ENCODE measurements at regions not wholly inside any gene's neighbourhood (a gene's known extent, or its start where the extent isn't known, plus 50 kb on each side); places are given as distances from the start of the nearest gene placed in this dataset.

DNA sequence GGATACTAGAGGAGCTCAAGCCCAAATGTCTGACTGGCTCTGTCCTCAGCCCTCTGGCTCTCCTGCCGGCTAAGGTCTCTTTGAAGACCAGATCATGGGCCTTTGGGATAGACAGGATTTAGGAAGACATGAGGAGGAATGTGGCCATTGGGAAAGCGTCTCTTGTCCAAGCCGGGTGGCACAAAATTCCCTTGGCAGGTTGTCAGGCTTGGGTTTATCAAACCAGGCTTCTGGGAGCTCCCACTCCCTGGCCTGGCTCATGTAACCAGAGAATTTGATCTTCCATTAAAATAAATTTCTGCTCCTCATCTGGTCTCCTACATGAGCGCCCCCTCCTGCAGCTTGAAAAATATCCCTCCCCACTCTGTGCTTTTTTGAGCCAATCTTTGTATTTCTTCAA, 71.1 kb downstream of the IRX3 start:
- H2AK9ac ChIP-seq (replicated peaks; ENCODE audit: low read depth, low read length, poor library complexity), result no peak overlapping the region
- in situ Hi-C loops (cut with MboI; ENCODE audit: low sequenced_read_pairs) (no loop called here), dilution Hi-C loops (cut with HindIII; ENCODE audit: low sequenced_read_pairs, unreplicated experiment) (no loop called here), intact Hi-C loops (cut with micrococcal nuclease) (no loop called here)
- H3K4ac ChIP-seq (ENCODE audit: low read depth, low read length), result no peak overlapping the region
- no peak overlapping the region for H2AFZ ChIP-seq (replicated peaks; ENCODE audit: low read length, poor library complexity)
- no peak for ATAC-seq (ENCODE audit: low read depth)
- no peak overlapping the region for H3K14ac ChIP-seq (replicated peaks; ENCODE audit: low read depth, low read length)
- H3K9me3 ChIP-seq (ENCODE audit: control insufficient read depth, insufficient read depth, low read length), result no peaks in the 10 kb centered on the region; the same call in 1 of the 2 replicates
- no peaks in the 10 kb centered on the region for H3K79me1 ChIP-seq (ENCODE audit: low read depth in 1 of 2, low read length in 2 of 2)
- H3K4me2 ChIP-seq (ENCODE audit: low read depth, low read length), result no peak overlapping the region
- POLR2A ChIA-PET (ENCODE audit: unreplicated experiment), result no interaction called here
- H2BK120ac ChIP-seq (ENCODE audit: low read depth, low read length), result no peak overlapping the region
- no peaks in the 10 kb centered on the region for H3K9me1 ChIP-seq (ENCODE audit: insufficient read depth, low read length)
- H3K36me3 ChIP-seq (ENCODE audit: control insufficient read depth, insufficient read depth, low read length), result no peaks in the 10 kb centered on the region
- H3K9ac ChIP-seq (ENCODE audit: low read depth, low read length), result no peak overlapping the region
- no peak overlapping the region for H2BK5ac ChIP-seq (ENCODE audit: low read depth, low read length, poor library complexity, severe bottlenecking)
- H4K20me1 ChIP-seq (ENCODE audit: insufficient read depth, low read length), result no peaks in the 10 kb centered on the region
- no peak overlapping the region for H2BK15ac ChIP-seq (ENCODE audit: low read depth, low read length)
- no TSS peak for BruUV-seq (replicated peaks)
- no peak overlapping the region for H3K23ac ChIP-seq (ENCODE audit: low read depth, low read length)
- no peak overlapping the region for H2BK20ac ChIP-seq (ENCODE audit: low read depth, low read length)
- no peak overlapping the region for H4K8ac ChIP-seq (ENCODE audit: low read depth in 2 of 2, low read length in 2 of 2)
- DNase-seq, result no peak
- no peak overlapping the region for H3K27ac ChIP-seq (ENCODE audit: insufficient read depth, low read length)
- H3K27me3 ChIP-seq (ENCODE audit: control insufficient read depth, insufficient read depth, low read length), result peaks cover 19% of the 10 kb centered on the region
- no peak overlapping the region for H3K18ac ChIP-seq (ENCODE audit: low read depth, low read length)
- H3K56ac ChIP-seq (ENCODE audit: extremely low read depth, insufficient read depth, low read length), result no peak overlapping the region
- no peak overlapping the region for H4K5ac ChIP-seq (ENCODE audit: low read depth, low read length)
- H2AK5ac ChIP-seq (ENCODE audit: low read depth, low read length), result no peak overlapping the region
- H4K91ac ChIP-seq (ENCODE audit: insufficient read depth, low read depth, low read length), result no peak overlapping the region
- 71% methylated on average over 2 of the region's 4 CpGs; no CpG with 5 or more reads in 1 of the 2 experiments for WGBS, 2 experiments (ENCODE audit: extremely low coverage in 2 of 2, insufficient read length in 1 of 2)
- no peaks in the 10 kb centered on the region for H3K4me1 ChIP-seq (ENCODE audit: control insufficient read depth, insufficient read depth, low read length)
- TF ChIP-seq MAFK (IDR thresholded peaks at IDR 0.05; ENCODE audit: low read depth, low read length) (no peak), BHLHE40 (IDR thresholded peaks at IDR 0.05; ENCODE audit: low read depth, low read length) (no peak), MAZ (IDR thresholded peaks at IDR 0.05; ENCODE audit: borderline replicate concordance, low read depth, low read length) (no peak), CHD1 (IDR thresholded peaks at IDR 0.05; ENCODE audit: low read depth, low read length) (no peak), NFE2L2 (IDR thresholded peaks at IDR 0.05; ENCODE audit: low read depth, low read length) (no peak), FOS (IDR thresholded peaks at IDR 0.05; ENCODE audit: low read depth, low read length) (no peak), POLR2A (IDR thresholded peaks at IDR 0.05; ENCODE audit: low read depth, low read length) (no peak), CEBPB (IDR thresholded peaks at IDR 0.05; ENCODE audit: low read depth, low read length) (no peak), RFX5 (IDR thresholded peaks at IDR 0.05; ENCODE audit: low read depth, low read length) (no peak), RAD21 (IDR thresholded peaks at IDR 0.05; ENCODE audit: low read length) (no peak), RCOR1 (IDR thresholded peaks at IDR 0.05; ENCODE audit: insufficient replicate concordance, low read length) (no peak), SMC3 (IDR thresholded peaks at IDR 0.05; ENCODE audit: low read depth, low read length) (no peak), MXI1 (IDR thresholded peaks at IDR 0.05; ENCODE audit: borderline replicate concordance, low read depth, low read length) (no peak)
- TF ChIP-seq, protein P1, sequence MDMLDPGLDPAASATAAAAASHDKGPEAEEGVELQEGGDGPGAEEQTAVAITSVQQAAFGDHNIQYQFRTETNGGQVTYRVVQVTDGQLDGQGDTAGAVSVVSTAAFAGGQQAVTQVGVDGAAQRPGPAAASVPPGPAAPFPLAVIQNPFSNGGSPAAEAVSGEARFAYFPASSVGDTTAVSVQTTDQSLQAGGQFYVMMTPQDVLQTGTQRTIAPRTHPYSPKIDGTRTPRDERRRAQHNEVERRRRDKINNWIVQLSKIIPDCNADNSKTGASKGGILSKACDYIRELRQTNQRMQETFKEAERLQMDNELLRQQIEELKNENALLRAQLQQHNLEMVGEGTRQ (IDR thresholded peaks at IDR 0.05; ENCODE audit: low read depth, low read length), result no peak
- TF ChIP-seq, protein P2, sequence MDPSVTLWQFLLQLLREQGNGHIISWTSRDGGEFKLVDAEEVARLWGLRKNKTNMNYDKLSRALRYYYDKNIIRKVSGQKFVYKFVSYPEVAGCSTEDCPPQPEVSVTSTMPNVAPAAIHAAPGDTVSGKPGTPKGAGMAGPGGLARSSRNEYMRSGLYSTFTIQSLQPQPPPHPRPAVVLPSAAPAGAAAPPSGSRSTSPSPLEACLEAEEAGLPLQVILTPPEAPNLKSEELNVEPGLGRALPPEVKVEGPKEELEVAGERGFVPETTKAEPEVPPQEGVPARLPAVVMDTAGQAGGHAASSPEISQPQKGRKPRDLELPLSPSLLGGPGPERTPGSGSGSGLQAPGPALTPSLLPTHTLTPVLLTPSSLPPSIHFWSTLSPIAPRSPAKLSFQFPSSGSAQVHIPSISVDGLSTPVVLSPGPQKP (IDR thresholded peaks at IDR 0.05; ENCODE audit: borderline replicate concordance, low read depth, low read length), result no peak
- TF ChIP-seq, protein P3, sequence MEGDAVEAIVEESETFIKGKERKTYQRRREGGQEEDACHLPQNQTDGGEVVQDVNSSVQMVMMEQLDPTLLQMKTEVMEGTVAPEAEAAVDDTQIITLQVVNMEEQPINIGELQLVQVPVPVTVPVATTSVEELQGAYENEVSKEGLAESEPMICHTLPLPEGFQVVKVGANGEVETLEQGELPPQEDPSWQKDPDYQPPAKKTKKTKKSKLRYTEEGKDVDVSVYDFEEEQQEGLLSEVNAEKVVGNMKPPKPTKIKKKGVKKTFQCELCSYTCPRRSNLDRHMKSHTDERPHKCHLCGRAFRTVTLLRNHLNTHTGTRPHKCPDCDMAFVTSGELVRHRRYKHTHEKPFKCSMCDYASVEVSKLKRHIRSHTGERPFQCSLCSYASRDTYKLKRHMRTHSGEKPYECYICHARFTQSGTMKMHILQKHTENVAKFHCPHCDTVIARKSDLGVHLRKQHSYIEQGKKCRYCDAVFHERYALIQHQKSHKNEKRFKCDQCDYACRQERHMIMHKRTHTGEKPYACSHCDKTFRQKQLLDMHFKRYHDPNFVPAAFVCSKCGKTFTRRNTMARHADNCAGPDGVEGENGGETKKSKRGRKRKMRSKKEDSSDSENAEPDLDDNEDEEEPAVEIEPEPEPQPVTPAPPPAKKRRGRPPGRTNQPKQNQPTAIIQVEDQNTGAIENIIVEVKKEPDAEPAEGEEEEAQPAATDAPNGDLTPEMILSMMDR (conservative IDR thresholded peaks at IDR 0.05; ENCODE audit: low read depth, low read length), result no peak
- CTCF ChIA-PET, result no interaction called here
- H3K4me3 ChIP-seq (ENCODE audit: insufficient read depth, low read depth, low read length), result no peak overlapping the region
